NCI-H2029 treated with DMSO at 0.1 percent for 48 hours (cell line): ENCODE measurements at regions not wholly inside any gene's neighbourhood (a gene's known extent, or its start where the extent isn't known, plus 50 kb on each side); places are given as distances from the start of the nearest gene placed in this dataset.

Experiments
- DNase-seq: peaks from one replicate; lab custom pipeline; 2025; lab: John Stamatoyannopoulos, UW

DNA sequence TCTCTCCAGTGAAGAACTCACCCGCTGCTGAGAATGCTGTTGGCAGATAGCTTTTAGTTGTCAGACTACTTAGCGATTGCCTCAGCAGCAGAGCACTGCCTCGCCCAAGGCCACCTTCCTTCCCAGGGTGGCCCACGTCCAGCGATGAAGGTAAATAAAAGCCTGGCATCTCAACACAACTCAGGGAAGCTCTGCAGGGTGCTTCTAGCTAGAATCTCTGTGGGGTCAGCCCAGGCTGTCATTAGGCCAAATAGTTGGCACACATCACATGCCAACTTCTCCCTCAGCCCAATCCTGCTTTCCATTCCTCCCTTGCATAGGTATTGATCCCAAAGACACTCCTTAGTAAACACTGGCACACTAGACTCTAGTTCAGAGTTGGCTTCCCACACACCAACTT is 368.1 kb upstream of the TMTC1 start:
- DNase-seq, result no peak

DNA sequence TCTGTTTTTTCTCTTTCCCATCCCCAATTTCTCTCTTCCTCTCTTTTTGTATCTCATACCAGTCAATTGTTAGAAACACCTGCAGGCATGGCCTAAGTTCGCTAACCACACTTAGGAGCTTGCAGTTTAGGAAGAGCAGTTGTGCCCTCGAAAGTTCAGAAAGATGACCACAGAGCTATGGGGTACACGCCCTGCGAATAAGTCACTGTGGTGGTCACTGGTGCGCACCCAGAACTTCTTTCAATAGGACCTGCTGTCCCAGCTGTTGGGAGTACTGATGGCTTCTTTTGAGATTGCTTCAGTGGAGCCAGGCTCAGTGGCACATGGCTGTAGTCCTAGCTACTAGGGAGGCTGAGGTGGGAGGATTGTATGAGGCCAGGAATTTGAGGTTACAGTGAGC is 362.8 kb upstream of the TMTC1 start:
- DNase-seq, result no peak

DNA sequence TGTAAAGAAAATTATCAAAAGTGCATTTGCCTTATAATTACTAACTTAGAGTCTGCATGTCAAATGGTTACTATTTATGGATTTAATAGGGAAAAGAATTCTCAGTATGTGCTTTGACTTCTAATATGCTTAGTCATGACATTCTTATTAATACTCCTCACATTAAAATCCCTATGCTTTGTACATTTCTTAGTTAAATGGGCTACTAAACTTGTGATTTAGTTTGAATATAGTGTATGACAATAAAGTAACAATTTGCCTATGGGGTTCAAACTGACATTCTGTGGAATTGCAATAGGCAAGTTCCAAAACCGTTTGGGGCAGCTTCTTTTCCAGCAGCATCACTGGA is 361.9 kb upstream of the TMTC1 start:
- DNase-seq, result no peak

DNA sequence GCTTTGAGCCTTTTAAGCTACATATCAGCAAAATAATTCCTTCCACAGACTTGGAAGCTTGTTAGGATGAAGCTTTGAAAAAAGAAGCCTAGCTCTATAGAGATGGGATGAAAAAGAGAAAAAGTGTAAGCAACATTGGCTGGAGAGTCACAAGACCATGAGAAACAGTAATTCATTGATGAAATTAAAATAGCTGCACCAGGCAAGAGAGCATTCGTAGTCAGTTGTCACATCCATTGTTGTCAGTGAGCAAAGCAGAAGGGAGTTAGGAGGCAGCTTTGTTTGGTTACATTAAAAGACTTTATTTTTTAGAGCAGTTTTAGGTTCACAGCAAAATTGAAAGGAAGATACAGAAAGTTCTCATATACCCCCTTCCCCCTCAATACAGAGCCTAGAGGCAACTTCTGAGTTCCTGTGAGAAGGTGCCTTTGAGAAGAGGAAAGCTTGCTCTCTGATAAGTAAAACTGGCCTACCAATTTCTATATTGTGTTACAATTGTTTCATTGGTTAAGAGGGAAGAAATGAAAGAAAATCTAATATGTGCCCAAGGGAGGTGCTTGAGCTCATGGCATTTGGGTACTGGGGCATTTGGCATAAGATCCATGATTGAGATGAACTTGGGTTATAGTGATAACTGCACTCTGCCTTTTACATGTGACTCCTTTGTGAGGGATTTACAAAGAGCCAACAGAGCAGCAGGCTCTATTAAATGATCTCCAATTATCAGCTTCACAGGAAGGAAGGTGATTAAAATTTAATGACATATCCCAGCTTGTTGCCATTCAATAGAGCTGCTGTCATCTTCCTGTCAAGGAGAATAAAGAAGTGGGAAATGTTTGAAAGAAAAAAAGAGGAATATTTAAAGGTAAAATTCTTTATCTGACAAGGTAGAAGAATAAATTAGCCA is 361.3 kb upstream of the TMTC1 start:
- no peak for DNase-seq

DNA sequence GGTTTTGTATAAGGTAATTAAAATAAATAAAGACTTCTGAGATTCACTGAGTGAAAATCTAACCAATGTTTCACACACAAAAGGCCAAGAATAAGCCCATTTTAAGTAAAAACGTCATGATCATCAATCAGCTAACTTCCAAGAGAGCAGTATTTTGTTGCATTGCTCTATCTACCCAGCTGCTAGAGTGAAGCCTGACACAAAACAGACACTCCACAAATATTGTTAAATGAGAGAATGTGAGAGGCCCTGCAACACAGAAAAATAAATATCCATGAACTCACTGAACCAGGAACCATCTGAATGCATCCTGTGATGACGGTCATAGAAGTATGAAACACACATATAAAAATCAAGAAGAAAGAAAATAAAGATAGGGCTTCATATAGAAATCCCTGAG is 358.6 kb upstream of the TMTC1 start:
- no peak for DNase-seq

DNA sequence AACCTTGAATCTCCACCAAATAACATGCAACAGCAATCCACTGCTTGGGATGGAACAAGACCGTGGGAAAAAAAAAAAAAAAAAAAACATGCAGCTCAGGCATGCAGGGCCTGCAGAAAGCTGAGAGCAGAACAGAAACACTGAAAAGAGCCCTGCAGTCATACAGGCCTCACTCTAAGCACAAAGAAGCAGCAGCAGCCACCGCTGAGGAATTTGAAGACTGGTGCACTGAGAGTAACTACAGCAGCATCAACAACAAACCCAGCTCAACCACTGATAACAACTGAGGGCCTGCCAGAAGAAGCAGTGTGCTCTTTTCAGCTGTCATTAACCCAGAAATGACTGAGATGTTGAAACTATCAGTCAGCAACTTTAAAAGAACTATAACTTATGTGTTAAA is 354.7 kb upstream of the TMTC1 start:
- no peak for DNase-seq

DNA sequence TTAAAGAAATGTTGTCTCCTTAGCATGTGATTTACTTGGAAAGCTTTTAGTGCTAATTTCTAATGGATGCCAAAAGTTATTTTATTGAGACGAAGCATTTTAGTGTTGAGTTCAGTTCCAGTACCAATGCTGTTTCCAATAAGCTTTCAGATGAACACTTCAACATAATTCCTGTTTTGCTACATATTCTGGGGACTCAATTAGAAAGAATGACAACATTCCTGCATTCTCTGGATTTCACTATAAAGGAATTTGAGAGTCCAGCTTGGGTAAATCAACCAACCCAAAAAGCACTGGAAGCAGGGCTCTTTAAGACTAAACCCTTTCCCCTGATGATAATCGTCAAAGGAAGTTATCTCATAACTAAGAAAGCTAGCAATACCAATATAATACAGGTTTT is 353.0 kb upstream of the TMTC1 start:
- DNase-seq, result no peak

DNA sequence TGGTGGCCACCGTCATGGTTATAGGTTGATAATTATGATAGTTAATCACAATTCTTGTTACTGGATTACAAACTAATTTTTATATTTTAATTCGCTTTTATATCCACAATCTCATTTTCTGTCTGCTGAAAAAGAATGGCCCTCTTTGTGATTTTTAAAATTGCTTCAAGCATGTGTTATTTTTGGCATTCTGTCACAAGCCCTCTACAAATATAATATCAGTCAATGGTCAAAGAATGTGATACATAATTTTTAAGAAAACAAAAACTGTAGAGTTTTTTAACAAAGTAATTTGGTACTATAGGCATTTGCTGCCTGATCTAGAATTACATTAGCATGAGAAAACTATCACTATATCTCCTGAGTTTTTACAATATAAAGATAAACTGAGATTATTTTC is 352.0 kb upstream of the TMTC1 start:
- no peak for DNase-seq

DNA sequence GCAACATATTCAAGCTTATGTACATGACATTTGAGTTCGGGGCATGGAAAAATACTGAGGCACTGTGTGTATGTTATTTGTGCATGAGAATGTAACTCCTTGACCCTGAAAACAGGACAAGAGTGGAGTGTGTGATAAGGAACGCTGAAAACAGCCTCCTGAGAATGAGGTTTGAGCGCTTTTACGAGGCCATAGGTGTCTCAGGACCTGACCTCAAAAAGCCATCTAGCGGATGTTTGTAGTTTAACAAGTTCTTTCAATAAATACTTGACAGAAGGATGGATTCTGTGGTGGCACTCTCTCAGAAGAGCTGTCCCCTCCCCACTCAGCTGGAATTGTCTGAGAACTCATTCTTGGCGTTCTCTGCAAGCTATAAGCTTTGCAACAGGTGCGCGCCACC is 350.5 kb upstream of the TMTC1 start:
- DNase-seq, result no peak

DNA sequence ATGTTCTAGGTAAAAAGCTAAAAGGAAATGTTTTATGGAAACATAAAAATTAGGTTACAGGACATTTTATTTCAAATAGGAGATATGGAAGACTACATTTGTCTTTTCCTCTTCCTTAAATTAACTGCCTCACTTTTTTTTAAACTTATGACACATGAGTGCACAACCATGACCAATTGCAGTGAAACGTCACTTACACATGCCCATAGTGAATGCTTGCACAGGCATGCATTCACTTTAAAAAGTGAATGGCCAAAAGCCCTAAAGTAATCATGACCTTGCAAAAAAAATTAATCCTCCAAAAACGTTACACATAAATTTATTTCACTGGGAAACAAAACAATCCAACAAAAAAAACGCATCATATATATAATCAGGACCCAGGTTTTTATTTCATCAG is 343.2 kb upstream of the TMTC1 start:
- DNase-seq, result no peak

DNA sequence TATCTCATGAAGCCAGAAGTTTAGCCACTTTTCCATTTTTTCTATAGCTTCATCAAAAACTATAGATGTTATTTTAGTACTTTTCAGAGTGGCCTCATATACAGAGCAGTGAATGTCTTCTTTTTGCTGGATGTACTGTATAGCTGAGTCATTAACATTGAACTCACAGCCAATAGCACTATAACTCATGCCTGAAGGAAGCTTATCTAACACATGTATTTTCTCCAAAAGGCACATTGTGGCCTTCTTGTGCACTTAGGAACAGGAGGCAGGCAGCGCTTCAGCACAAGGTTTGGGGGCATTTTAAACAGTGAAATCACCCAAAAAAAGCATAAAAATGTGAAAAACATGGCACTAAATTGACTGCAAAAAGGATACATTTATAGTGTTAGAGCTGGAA is 336.8 kb upstream of the TMTC1 start:
- no peak for DNase-seq

DNA sequence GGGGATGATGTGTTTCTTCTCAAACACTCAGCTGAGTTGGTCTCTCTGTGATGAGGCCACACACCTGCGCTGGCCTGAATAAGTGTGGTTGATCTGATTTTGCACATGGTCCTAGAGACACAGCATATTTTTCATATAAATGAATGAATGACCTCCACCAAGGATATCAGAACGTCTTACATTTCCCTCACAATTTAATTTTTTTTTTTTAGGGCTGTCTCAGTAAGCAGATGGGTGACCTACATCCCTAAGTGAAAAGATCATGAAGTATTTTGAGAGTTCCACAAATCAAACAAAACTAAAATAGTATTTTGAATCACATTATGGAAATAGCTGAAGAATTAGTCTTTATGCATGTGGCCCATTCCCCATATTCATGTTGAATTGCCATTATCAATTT is 333.7 kb upstream of the TMTC1 start:
- DNase-seq, result no peak

DNA sequence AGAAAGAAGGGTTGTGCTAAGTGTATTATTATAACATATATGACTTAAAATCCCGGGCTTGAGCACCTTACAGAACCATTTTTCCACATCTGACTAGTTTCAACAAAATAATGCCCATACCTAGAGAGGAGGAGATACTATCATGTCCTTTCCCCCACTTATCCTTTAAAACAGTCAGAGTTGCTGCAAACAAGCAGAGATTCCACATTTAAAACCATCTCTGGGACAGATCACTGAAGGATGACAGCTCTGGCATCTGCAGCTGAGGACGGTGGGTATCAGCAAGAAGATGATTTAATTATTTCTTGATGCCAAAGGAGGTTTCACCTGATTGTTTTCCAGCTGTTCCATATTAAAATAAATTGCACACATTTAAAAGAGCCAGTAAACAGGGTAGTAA is 328.0 kb upstream of the TMTC1 start:
- no peak for DNase-seq

DNA sequence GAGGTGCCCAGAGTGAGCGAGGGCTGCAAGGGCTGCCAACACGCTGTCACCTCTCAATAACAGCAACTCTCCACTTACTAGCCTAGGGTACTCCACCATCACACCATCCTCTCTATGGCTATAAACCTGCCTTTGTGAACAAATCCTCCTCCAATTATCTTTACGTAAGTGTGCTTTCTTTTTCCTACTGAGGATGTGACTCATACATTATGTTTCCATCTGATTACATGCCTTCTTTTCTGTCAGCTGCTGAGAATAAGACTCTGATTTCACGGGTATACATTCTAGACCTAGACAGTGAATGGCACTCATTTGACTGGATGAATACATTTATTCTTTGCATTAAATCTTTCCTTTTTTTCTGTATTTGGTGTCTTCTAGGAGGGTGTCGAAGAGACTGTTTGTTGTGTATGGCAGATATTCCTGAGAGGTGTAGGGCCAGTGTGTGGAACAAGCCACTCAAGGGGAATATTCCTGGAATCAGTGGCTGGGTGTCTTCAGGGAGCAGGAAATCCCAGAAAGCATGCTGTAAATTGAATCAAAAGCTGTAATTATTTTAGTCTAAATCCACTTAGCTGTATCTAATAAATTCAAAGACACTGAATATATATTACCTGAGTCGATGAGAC is 327.3 kb upstream of the TMTC1 start:
- DNase-seq, result no peak

DNA sequence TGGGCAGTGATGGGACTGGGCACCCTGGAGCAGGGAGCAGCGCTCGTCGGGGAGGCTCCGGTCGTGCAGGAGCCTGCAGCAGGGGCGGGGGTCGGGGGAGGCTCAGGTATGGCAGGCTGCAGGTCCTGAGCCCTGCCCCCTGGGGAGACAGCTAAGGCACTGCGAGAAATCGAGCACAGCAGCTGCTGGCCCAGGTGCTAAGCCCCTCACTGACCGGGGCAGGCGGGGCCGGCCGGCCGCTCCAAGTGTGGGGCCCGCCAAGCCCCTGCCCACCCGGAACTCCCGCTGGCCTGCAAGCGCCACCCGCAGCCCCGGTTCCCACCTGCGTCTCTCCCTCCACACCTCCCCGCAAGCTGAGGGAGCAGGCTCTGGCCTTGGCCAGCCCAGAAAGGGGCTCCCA is 326.8 kb upstream of the TMTC1 start:
- no peak for DNase-seq

DNA sequence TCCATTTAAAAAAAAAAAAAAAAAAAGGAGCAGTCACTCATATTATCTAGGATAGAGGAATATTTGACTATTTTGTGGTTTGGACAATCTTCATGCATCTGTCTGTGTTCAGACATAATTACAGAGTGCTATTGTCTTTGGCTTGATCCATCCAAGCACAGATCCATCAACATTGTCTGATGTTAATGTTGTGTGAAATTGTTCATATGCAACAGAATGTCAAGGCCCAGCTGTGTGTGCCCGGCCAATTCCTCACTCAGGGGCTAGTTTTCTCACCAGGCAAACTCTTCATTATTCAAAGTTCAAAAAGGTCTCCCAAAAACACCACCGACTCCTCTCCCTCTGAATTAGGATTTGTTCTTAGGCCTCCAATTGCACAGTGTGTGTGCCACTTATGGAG is 324.9 kb upstream of the TMTC1 start:
- DNase-seq, result no peak

DNA sequence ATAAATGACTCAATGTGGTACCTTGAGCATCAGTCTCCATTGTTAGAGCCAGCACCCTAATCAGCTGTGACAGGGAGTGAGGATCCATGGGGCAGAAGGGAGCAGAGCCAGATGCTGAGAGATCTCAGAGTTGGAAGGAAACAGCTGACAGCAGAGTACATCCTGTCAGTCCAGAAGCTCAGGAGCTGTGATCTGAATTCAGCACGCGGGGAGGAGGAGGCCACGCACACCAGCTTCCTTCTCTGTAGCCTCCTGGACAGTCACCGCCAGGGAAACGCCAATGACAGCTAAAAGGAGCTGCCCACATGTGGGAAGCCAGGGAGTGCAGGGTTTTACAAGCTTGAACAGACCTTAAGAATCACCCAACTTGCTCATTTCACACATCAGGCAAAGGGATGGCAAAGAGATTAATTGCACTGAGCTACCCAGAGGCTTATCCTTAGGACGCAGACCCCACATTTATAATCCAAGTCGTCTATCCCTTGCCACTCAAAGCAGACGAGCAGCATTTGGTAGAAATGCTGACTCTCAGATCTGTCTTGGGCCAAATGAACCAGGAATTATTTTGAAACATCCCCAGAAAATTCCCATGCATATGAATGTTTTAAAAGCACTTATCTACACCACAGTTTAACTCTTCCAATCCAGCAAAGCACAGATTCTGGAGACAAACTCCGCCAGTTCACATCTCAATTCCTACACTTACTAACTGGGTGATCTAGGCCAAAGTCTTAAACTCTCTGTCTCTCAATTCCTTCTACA is 322.6 kb upstream of the TMTC1 start:
- no peak for DNase-seq

DNA sequence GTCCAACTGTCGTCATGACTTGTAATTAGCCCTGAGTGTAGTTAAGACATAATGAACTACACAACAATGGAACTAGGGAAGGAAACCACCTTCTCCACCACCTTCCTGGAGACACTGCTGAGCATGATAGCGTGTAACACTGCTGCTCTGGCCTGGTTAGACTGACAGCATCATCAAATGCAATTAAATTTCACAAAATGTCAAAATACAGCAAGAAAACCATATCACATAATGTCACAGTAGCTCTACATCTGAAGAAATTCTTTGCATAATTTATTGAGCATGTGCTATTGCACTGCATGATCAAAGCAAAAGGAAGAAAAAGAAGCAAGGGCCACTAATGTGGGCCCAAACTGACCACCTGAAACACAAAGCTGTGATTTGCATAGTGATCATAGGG is 321.8 kb upstream of the TMTC1 start:
- DNase-seq, result no peak

DNA sequence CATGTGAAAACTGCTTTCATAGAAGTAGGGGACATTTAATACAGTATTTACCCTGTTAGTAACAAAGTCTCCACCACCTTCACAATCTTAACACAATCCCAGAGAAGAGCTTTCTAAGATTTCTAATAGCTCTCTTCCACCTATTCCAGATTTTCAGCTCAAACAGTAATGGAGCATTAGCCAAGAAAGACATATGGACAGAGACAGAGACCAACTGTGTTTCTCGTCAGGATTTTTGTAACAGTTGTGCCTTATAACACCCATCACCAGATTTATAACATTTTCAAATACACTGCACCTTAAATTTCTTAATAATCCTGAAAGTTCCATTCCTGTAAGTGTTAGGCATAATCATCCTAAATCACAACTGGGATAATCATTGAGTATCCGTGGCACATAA is 321.2 kb upstream of the TMTC1 start:
- no peak for DNase-seq

DNA sequence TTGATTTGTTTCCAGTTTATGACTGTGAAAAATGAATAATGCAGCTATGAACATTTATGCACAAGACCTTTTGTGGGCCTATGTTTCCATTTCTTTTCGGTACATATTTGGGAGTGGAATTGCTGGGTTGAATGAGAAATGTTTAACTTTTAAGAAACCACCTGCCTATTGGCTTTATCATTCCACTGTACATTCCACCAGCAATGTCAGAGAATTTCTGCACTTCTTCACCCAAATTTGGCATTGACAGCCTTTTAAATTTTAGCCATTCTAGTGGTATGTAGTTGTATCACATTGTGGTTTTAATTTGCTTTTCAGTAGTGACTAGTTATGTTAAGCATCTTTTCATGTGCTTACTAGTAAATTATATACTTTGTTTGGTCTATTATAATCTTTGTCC is 317.0 kb upstream of the TMTC1 start:
- DNase-seq, result no peak

DNA sequence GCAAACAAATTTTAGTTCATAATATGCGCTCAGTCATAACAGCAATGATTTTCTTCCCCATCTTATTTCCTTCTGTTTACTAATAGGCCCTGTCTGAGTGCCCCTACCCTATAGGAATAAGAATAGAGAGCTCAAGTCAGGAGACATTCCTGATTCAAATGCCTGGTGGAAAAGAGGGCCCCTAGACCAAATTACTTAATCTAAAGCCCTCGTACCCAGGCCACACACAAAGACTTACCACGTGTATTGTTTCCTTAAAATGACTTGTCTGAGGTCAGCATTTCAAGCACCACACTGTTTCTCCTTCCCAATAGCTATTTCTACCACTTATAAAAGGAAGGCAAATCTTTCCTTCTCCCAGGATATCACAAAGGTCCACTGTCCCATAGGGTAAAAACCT is 314.9 kb upstream of the TMTC1 start:
- no peak for DNase-seq

DNA sequence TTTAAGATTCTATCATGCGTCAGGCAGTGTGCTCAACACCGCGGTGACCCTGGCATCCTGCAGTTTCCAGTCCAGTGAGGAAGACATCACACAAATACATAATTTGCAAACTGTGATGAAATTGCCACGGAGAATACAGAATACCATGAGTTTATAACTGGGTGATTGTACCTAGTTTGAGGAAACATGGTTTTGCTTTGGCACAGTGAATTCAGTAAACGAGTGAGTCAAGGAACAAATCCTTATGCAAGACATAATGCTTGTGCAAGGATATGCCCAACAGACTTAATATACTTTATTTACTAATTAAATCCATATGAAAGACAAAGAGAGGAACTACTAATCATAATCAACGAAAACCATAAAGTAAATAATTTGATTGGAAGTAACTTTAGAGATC is 311.8 kb upstream of the TMTC1 start:
- DNase-seq, result no peak

DNA sequence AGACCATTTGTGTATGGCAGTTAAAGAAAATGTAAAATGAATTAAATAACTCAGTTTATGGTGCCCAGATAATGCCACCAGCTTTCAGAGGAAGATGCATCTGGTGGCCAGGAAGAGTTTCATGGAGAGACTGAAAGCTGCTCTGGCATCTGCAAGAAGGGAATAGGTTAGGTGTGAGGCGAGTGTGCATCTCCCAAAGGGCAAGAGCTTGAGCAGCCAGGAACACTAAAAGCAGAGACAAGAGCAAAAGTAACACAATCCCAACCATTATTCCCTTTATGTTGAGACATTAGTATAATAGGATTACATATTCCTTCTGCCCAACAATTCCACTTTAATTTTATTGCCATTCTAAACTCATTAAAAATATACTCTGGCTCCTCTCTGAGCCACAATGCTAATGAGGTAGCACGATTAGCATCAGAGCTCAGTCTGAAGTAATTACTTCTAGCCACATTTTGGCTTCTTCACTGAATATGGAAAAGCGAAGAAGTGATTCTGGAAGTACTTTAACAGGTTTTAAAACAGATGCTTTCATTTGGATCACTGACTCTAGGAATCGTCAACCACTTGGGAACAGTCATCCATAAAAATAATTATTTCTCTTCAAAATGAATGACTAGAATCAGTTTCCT is 309.4 kb upstream of the TMTC1 start:
- DNase-seq, result no peak
